HCT116 (cell line): ENCODE measurements at regions not wholly inside any gene's neighbourhood (a gene's known extent, or its start where the extent isn't known, plus 50 kb on each side); places are given as distances from the start of the nearest gene placed in this dataset.

Source experiments
- ATAC-seq: fragments of 200-7000 bp; cut with Tn5 transposase; 2 replicates; pipeline ENCODE4 v1.9.1; 2020; ENCODE audit warnings: mild to moderate bottlenecking, moderate library complexity
- BruUV-seq: library from RNA; stranded (reverse); fragments of 400-500 nt; replicated peaks from 2 replicates; lab custom pipeline; 2021; lab: Mats Ljungman, UMichigan
- CTCF ChIA-PET: fragments of 300-600 bp; sonication (Branson Sonifier 250); formaldehyde crosslinking; loops from one replicate; lab custom pipeline; 2021; ENCODE audit warnings: antibody characterized with exemption; lab: Charles Lee
- POLR2A ChIA-PET: fragments of 300-600, 350-600 bp; sonication (Branson Sonifier 250); formaldehyde crosslinking; loops from one replicate; lab custom pipeline; 2021; ENCODE audit warnings: antibody characterized with exemption; lab: Charles Lee
- RAD21 ChIA-PET, 2 experiments: fragments of 300-600 bp; sonication (Branson Sonifier 250); formaldehyde crosslinking; loops; one replicate each; lab custom pipeline; 2023; ENCODE audit warnings: low total read pairs in 2 of 2; ENCODE audit not compliant: uncharacterized antibody in 2 of 2, unreplicated experiment in 2 of 2, low non-redundant PET in 1 of 2; lab: Charles Lee
- DNase-seq: peaks from one replicate; pipeline ENCODE4 v3.0.0-alpha.2; 2010; ENCODE audit warnings: low read depth, low spot score
- H2AFZ ChIP-seq: fragments of 200-600 bp; shearing (Covaris generic), sonication (generic); 2 replicates; pipeline ENCODE4 v1.6.1; 2017; ENCODE audit warnings: low read depth, mixed run types, mixed read lengths, antibody characterized with exemption, low read length; ENCODE audit not compliant: poor library complexity, severe bottlenecking
- H3K27ac ChIP-seq: 2 replicates; pipeline ENCODE4 v1.5.1; 2012; ENCODE audit warnings: low read depth, low read length
- H3K27me3 ChIP-seq: fragments of 200-600 bp; sonication (generic); 2 replicates; pipeline ENCODE4 v1.6.1; 2016; ENCODE audit warnings: mixed run types, low read length, mixed read lengths; ENCODE audit not compliant: insufficient read depth
- H3K36me3 ChIP-seq, 2 experiments: fragments of 200-500 bp in 1 of 2; fragments of 200-600 bp in 1 of 2; sonication (Bioruptor generic) in 1 of 2; sonication (generic) in 1 of 2; 2 replicates each; pipeline versions ENCODE4 v1.5.1 to v1.6.1; 2014 to 2016; ENCODE audit warnings: low read length in 2 of 2, inconsistent platforms in 1 of 2, mixed read lengths in 1 of 2, mixed run types in 1 of 2; ENCODE audit not compliant: insufficient read depth in 2 of 2, control insufficient read depth in 1 of 2
- H3K4me1 ChIP-seq, 2 experiments: fragments of 200-600 bp in 1 of 2; sonication (generic) in 1 of 2; 2 replicates each; pipeline versions ENCODE4 v1.5.1 to v1.6.1; 2012 to 2017; ENCODE audit warnings: low read length in 2 of 2, inconsistent platforms in 1 of 2, mild to moderate bottlenecking in 1 of 2, mixed read lengths in 1 of 2, mixed run types in 1 of 2, moderate library complexity in 1 of 2; ENCODE audit not compliant: insufficient read depth in 2 of 2, control insufficient read depth in 1 of 2
- H3K4me2 ChIP-seq: fragments of 200-600 bp; sonication (generic); 2 replicates; pipeline ENCODE4 v1.6.1; 2017; ENCODE audit warnings: mixed run types, low read length, mixed read lengths
- H3K4me3 ChIP-seq, 2 experiments: fragments of 200-600 bp in 1 of 2; sonication (generic) in 1 of 2; replicated peaks in 1 of 2; 2 replicates each; pipeline ENCODE4 v1.5.1; 2011 to 2016; ENCODE audit warnings: low read length in 2 of 2, control low read depth in 1 of 2, low read depth in 1 of 2, mild to moderate bottlenecking in 1 of 2, mixed read lengths in 1 of 2, mixed run types in 1 of 2
- H3K79me2 ChIP-seq: fragments of 200-600 bp; sonication (generic); 2 replicates; pipeline ENCODE4 v1.6.1; 2017; ENCODE audit warnings: mild to moderate bottlenecking, mixed run types, low read length, moderate library complexity, mixed read lengths; ENCODE audit not compliant: insufficient read depth
- H3K9ac ChIP-seq: fragments of 200-600 bp; sonication (generic); 2 replicates; pipeline ENCODE4 v1.6.1; 2016; ENCODE audit warnings: low read length, mixed read lengths
- H3K9me2 ChIP-seq: fragments of 200-600 bp; sonication (generic), shearing (Covaris generic); 2 replicates; pipeline ENCODE4 v1.6.1; 2017; ENCODE audit warnings: mixed run types, mild to moderate bottlenecking, moderate library complexity; ENCODE audit not compliant: insufficient read depth
- H3K9me3 ChIP-seq, 2 experiments: fragments of 200-500 bp in 1 of 2; fragments of 200-600 bp in 1 of 2; sonication (Bioruptor generic) in 1 of 2; sonication (generic) in 1 of 2; 2 replicates each; pipeline ENCODE4 v1.6.1; 2014 to 2017; ENCODE audit warnings: low read length in 2 of 2, mixed read lengths in 2 of 2, inconsistent platforms in 1 of 2, low read depth in 1 of 2, mild to moderate bottlenecking in 1 of 2, mixed run types in 1 of 2, moderate library complexity in 1 of 2; ENCODE audit not compliant: control insufficient read depth in 1 of 2, insufficient read depth in 1 of 2
- H4K20me1 ChIP-seq: fragments of 200-600 bp; sonication (generic), shearing (Covaris generic); 2 replicates; pipeline ENCODE4 v1.6.1; 2017; ENCODE audit warnings: mixed run types, mild to moderate bottlenecking, moderate library complexity; ENCODE audit not compliant: insufficient read depth
- CEBPB ChIP-seq: IDR thresholded peaks from 2 replicates; pipeline ENCODE4 v1.6.1; 2012; ENCODE audit warnings: low read depth
- EGR1 ChIP-seq: IDR thresholded peaks from 2 replicates; pipeline ENCODE4 v1.6.1; 2012; ENCODE audit warnings: low read depth
- ELF1 ChIP-seq: IDR thresholded peaks from 2 replicates; pipeline ENCODE4 v1.6.1; 2012; ENCODE audit warnings: low read depth, borderline replicate concordance
- EZH2 ChIP-seq: fragments of 200-600 bp; sonication (generic); IDR thresholded peaks from 2 replicates; pipeline ENCODE4 v1.6.1; 2017; ENCODE audit warnings: antibody characterized with exemption, mixed run types
- EZH2phosphoT487 ChIP-seq: fragments of 200-600 bp; IDR thresholded peaks from 2 replicates; pipeline ENCODE4 v1.6.1; 2018; ENCODE audit warnings: antibody characterized with exemption, borderline replicate concordance
- JUND ChIP-seq: IDR thresholded peaks from 2 replicates; pipeline ENCODE4 v1.6.1; 2012
- POLR2A ChIP-seq: IDR thresholded peaks from 2 replicates; pipeline ENCODE4 v1.7.0; 2011; ENCODE audit warnings: borderline replicate concordance; ENCODE audit not compliant: insufficient read depth, insufficient read length; ENCODE audit errors: extremely low read depth
- POLR2AphosphoS5 ChIP-seq: IDR thresholded peaks from 2 replicates; pipeline ENCODE4 v1.6.1; 2011; ENCODE audit warnings: mild to moderate bottlenecking, low read depth, low read length, moderate library complexity
- SIN3A ChIP-seq: IDR thresholded peaks from 2 replicates; pipeline ENCODE4 v1.6.1; 2012; ENCODE audit warnings: low read depth
- SP1 ChIP-seq: IDR thresholded peaks from 2 replicates; pipeline ENCODE4 v1.6.1; 2012; ENCODE audit warnings: low read depth
- SRF ChIP-seq: IDR thresholded peaks from 2 replicates; pipeline ENCODE4 v1.6.1; 2012; ENCODE audit warnings: low read depth
- ZBTB33 ChIP-seq: IDR thresholded peaks from 2 replicates; pipeline ENCODE4 v1.6.1; 2011; ENCODE audit warnings: mild to moderate bottlenecking, low read length, moderate library complexity; ENCODE audit not compliant: insufficient replicate concordance; ENCODE audit errors: extremely low read depth
- intact Hi-C: fragments of 100-400 bp; cut with micrococcal nuclease; formaldehyde crosslinking; loops from 2 replicates; pipeline ENCODE4 v1.10.0; 2022
- TF ChIP-seq, protein P1 (sequence below), 3 experiments: fragments of 200-600 bp in 1 of 3; sonication (generic) in 1 of 3; IDR thresholded peaks in 2 of 3; conservative IDR thresholded peaks in 1 of 3; 2 replicates each; pipeline ENCODE4 v1.5.1; 2012 to 2017; ENCODE audit warnings: low read depth in 2 of 3, low read length in 2 of 3, antibody characterized with exemption in 1 of 3, borderline replicate concordance in 1 of 3, control low read depth in 1 of 3, mild to moderate bottlenecking in 1 of 3, mixed read lengths in 1 of 3, mixed run types in 1 of 3, moderate library complexity in 1 of 3; ENCODE audit not compliant: insufficient read depth in 1 of 3
- TF ChIP-seq, protein P2 (sequence below): IDR thresholded peaks from 2 replicates; pipeline ENCODE4 v1.6.1; 2012; ENCODE audit warnings: low read depth

GRCh38 chr4:123578276-123579029 is 181.9 kb downstream of the SPRY1 start:
- Histone ChIP-seq H3K4me3 (no peak overlapping the region), H3K36me3 (no peaks in the 10 kb centered on the region), H3K27me3 (no peaks in the 10 kb centered on the region), H3K79me2 (no peaks in the 10 kb centered on the region), H3K4me1 (no peaks in the 10 kb centered on the region), H3K4me2 (no peak overlapping the region), H3K9me2 (0 out of 2 replicates have a peak, but pooled peaks cover 4% of the 10 kb centered on the region), H3K27ac (no peak overlapping the region), H2AFZ (no peak overlapping the region), H4K20me1 (no peaks in the 10 kb centered on the region), H3K9ac (no peak overlapping the region), H3K9me3 (no peaks in the 10 kb centered on the region)
- ChIA-PET POLR2A (no interaction called here), RAD21 (no interaction called here), CTCF (interaction anchor here (1.3 kb wide), 1 partner anchor 14 kb away, joined by 3 read pairs; no protein-coding TSS in a partner anchor)
- no peak for ATAC-seq
- BruUV-seq: no TSS peak
- intact Hi-C loops: no loop called here
- no peak for DNase-seq
- TF ChIP-seq POLR2A (no peak), EZH2 (no peak), ELF1 (no peak), POLR2AphosphoS5 (no peak), ZBTB33 (no peak), CEBPB (no peak), JUND (no peak), SIN3A (no peak), SRF (no peak), EZH2phosphoT487 (no peak), EGR1 (no peak), SP1 (no peak)
- TF ChIP-seq, protein P1, sequence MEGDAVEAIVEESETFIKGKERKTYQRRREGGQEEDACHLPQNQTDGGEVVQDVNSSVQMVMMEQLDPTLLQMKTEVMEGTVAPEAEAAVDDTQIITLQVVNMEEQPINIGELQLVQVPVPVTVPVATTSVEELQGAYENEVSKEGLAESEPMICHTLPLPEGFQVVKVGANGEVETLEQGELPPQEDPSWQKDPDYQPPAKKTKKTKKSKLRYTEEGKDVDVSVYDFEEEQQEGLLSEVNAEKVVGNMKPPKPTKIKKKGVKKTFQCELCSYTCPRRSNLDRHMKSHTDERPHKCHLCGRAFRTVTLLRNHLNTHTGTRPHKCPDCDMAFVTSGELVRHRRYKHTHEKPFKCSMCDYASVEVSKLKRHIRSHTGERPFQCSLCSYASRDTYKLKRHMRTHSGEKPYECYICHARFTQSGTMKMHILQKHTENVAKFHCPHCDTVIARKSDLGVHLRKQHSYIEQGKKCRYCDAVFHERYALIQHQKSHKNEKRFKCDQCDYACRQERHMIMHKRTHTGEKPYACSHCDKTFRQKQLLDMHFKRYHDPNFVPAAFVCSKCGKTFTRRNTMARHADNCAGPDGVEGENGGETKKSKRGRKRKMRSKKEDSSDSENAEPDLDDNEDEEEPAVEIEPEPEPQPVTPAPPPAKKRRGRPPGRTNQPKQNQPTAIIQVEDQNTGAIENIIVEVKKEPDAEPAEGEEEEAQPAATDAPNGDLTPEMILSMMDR (IDR thresholded peaks at IDR 0.05 in 2 of 3, conservative IDR thresholded peaks at IDR 0.05 in 1 of 3; ENCODE audit: borderline replicate concordance in 1 of 3, insufficient read depth in 1 of 3, low read depth in 2 of 3, low read length in 2 of 3): no peak
- TF ChIP-seq, protein P2, sequence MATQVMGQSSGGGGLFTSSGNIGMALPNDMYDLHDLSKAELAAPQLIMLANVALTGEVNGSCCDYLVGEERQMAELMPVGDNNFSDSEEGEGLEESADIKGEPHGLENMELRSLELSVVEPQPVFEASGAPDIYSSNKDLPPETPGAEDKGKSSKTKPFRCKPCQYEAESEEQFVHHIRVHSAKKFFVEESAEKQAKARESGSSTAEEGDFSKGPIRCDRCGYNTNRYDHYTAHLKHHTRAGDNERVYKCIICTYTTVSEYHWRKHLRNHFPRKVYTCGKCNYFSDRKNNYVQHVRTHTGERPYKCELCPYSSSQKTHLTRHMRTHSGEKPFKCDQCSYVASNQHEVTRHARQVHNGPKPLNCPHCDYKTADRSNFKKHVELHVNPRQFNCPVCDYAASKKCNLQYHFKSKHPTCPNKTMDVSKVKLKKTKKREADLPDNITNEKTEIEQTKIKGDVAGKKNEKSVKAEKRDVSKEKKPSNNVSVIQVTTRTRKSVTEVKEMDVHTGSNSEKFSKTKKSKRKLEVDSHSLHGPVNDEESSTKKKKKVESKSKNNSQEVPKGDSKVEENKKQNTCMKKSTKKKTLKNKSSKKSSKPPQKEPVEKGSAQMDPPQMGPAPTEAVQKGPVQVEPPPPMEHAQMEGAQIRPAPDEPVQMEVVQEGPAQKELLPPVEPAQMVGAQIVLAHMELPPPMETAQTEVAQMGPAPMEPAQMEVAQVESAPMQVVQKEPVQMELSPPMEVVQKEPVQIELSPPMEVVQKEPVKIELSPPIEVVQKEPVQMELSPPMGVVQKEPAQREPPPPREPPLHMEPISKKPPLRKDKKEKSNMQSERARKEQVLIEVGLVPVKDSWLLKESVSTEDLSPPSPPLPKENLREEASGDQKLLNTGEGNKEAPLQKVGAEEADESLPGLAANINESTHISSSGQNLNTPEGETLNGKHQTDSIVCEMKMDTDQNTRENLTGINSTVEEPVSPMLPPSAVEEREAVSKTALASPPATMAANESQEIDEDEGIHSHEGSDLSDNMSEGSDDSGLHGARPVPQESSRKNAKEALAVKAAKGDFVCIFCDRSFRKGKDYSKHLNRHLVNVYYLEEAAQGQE: no peak
